ENCODE measurements at regions not wholly inside any gene's neighbourhood (a gene's known extent, or its start where the extent isn't known, plus 50 kb on each side); places are given as distances from the start of the nearest gene placed in this dataset.

DNA sequence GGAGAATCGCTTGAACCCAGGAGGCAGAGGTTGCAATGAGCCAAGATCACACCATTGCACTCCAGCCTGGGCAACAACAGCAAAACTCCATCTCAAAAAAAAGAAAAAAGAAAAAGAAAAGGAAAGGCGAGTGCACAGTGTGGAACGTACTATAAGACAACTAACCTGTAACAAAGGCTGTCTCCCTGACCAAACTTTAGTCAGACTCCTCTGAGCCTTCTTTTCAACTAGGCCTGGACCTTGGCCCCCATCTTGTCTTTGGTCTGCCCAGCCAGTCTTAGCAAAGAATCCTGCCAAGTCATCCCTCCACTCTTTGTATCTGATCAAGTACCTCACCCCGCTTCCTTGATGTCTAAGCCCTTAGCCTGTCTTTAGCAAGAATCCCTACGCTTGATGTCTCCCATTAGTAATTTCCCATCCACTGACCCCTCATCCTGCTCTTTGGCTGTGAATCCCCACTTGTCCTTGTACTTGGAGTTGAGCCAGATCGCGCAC, 68.9 kb upstream of the KDM7A start:
- in situ Hi-C loops (cut with HindIII; ENCODE audit: low pct_unique_long_range_greater_than_20kb, low sequenced_read_pairs) (no loop called here), intact Hi-C loops (cut with micrococcal nuclease; ENCODE audit: unreplicated experiment) (no loop called here)
- DNase-seq (ENCODE audit: low read depth, low spot score), result no peak
- Histone ChIP-seq H3K9me3 (ENCODE audit: control insufficient read depth, insufficient read depth, low read depth, low read length) (no peaks in the 10 kb centered on the region), H3K36me3 (ENCODE audit: control insufficient read depth, insufficient read depth, low read length) (no peaks in the 10 kb centered on the region), H3K27ac (ENCODE audit: low read length) (no peak overlapping the region), H3K27me3 (ENCODE audit: control insufficient read depth, insufficient read depth, low read length) (no peaks in the 10 kb centered on the region), H3K4me3 (ENCODE audit: low read depth in 2 of 2, low read length in 2 of 2) (no peak overlapping the region), H3K4me1 (ENCODE audit: control insufficient read depth, insufficient read depth, low read length) (no peaks in the 10 kb centered on the region)
- ChIA-PET CTCF (no interaction called here), POLR2A (no interaction called here)
- no TSS peak for BruUV-seq (replicated peaks)
- TF ChIP-seq TCF7L2 (IDR thresholded peaks at IDR 0.05; ENCODE audit: low read depth, low read length), result no peak
- TF ChIP-seq SIN3A (IDR thresholded peaks at IDR 0.05; ENCODE audit: borderline replicate concordance, insufficient read depth, low read depth, low read length), result no peak
- TF ChIP-seq, protein P1, sequence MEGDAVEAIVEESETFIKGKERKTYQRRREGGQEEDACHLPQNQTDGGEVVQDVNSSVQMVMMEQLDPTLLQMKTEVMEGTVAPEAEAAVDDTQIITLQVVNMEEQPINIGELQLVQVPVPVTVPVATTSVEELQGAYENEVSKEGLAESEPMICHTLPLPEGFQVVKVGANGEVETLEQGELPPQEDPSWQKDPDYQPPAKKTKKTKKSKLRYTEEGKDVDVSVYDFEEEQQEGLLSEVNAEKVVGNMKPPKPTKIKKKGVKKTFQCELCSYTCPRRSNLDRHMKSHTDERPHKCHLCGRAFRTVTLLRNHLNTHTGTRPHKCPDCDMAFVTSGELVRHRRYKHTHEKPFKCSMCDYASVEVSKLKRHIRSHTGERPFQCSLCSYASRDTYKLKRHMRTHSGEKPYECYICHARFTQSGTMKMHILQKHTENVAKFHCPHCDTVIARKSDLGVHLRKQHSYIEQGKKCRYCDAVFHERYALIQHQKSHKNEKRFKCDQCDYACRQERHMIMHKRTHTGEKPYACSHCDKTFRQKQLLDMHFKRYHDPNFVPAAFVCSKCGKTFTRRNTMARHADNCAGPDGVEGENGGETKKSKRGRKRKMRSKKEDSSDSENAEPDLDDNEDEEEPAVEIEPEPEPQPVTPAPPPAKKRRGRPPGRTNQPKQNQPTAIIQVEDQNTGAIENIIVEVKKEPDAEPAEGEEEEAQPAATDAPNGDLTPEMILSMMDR (IDR thresholded peaks at IDR 0.05), result no peak
- TF ChIP-seq, protein P2, sequence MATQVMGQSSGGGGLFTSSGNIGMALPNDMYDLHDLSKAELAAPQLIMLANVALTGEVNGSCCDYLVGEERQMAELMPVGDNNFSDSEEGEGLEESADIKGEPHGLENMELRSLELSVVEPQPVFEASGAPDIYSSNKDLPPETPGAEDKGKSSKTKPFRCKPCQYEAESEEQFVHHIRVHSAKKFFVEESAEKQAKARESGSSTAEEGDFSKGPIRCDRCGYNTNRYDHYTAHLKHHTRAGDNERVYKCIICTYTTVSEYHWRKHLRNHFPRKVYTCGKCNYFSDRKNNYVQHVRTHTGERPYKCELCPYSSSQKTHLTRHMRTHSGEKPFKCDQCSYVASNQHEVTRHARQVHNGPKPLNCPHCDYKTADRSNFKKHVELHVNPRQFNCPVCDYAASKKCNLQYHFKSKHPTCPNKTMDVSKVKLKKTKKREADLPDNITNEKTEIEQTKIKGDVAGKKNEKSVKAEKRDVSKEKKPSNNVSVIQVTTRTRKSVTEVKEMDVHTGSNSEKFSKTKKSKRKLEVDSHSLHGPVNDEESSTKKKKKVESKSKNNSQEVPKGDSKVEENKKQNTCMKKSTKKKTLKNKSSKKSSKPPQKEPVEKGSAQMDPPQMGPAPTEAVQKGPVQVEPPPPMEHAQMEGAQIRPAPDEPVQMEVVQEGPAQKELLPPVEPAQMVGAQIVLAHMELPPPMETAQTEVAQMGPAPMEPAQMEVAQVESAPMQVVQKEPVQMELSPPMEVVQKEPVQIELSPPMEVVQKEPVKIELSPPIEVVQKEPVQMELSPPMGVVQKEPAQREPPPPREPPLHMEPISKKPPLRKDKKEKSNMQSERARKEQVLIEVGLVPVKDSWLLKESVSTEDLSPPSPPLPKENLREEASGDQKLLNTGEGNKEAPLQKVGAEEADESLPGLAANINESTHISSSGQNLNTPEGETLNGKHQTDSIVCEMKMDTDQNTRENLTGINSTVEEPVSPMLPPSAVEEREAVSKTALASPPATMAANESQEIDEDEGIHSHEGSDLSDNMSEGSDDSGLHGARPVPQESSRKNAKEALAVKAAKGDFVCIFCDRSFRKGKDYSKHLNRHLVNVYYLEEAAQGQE (IDR thresholded peaks at IDR 0.05; ENCODE audit: insufficient read depth in 1 of 2, low read depth in 2 of 2, low read length in 1 of 2), result no peak
- TF ChIP-seq POLR2AphosphoS5 (IDR thresholded peaks at IDR 0.05; ENCODE audit: low read depth, low read length), result no peak
- no peak for ATAC-seq

DNA sequence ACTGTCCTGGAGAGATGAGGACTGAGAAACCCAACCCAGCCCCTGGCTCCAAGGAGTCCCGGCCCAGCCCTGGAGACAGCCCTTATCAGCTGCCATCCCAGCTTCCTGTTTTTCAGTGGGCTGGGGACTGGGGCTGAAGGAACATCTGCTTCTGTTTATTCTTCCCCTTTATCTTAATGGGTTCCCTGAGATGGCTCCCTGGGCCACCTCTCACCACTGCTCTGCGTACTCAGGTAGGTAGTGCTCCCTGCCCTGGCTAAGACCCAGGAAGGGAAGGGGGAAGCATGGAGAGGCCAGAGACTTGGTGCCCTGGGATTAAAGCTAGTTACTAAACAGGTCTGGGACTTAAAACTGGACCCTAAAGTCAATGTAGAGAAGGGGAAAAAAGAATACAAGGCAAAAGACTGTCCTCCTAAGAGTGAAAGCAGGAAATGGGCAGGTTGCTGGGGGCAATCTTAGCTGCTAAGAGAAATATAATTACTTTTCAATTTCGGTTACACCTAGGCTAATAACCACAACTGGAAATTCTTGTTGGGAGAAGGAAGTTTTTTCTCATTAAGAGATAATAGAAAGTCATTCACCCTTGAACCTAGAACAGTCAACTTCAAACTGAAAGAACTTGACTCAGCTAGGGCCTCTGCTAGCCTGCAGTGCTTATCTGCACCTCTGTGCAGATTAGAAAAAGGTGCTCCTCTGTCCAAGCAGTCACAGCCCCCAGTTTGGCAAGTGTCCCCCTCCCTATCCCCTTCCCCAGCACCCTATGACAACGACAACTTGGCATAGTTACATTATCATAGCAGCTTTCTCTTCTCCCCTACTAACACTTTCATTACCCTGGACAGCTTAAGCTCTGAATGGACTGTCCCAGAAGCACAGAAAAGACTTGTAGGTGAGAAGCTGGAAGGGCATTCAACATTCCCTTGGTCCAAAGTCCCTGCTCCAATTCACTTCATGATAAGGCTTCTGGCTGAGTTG, 65.6 kb upstream of the KDM7A start:
- TF ChIP-seq, protein P2 (IDR thresholded peaks at IDR 0.05; ENCODE audit: insufficient read depth in 1 of 2, low read depth in 2 of 2, low read length in 1 of 2), result no peak
- TF ChIP-seq SIN3A (IDR thresholded peaks at IDR 0.05; ENCODE audit: borderline replicate concordance, insufficient read depth, low read depth, low read length) (no peak), TCF7L2 (IDR thresholded peaks at IDR 0.05; ENCODE audit: low read depth, low read length) (no peak), POLR2AphosphoS5 (IDR thresholded peaks at IDR 0.05; ENCODE audit: low read depth, low read length) (no peak)
- TF ChIP-seq, protein P1 (IDR thresholded peaks at IDR 0.05), result no peak
- DNase-seq (ENCODE audit: low read depth, low spot score), result no peak
- H3K4me1 ChIP-seq (ENCODE audit: control insufficient read depth, insufficient read depth, low read length), result no peaks in the 10 kb centered on the region
- no peak overlapping the region for H3K4me3 ChIP-seq (ENCODE audit: low read depth in 2 of 2, low read length in 2 of 2)
- in situ Hi-C loops (cut with HindIII; ENCODE audit: low pct_unique_long_range_greater_than_20kb, low sequenced_read_pairs) (no loop called here), intact Hi-C loops (cut with micrococcal nuclease; ENCODE audit: unreplicated experiment) (no loop called here)
- BruUV-seq (replicated peaks), result no TSS peak
- CTCF ChIA-PET, result no interaction called here
- no peaks in the 10 kb centered on the region for H3K36me3 ChIP-seq (ENCODE audit: control insufficient read depth, insufficient read depth, low read length)
- H3K27me3 ChIP-seq (ENCODE audit: control insufficient read depth, insufficient read depth, low read length), result no peaks in the 10 kb centered on the region
- no peak for ATAC-seq
- no peak overlapping the region for H3K27ac ChIP-seq (ENCODE audit: low read length)
- POLR2A ChIA-PET, result no interaction called here
- H3K9me3 ChIP-seq (ENCODE audit: control insufficient read depth, insufficient read depth, low read depth, low read length), result no peaks in the 10 kb centered on the region

All from Panc1 (cell line).